ENCODE measurements at regions not wholly inside any gene's neighbourhood (a gene's known extent, or its start where the extent isn't known, plus 50 kb on each side); places are given as distances from the start of the nearest gene placed in this dataset.

DNA sequence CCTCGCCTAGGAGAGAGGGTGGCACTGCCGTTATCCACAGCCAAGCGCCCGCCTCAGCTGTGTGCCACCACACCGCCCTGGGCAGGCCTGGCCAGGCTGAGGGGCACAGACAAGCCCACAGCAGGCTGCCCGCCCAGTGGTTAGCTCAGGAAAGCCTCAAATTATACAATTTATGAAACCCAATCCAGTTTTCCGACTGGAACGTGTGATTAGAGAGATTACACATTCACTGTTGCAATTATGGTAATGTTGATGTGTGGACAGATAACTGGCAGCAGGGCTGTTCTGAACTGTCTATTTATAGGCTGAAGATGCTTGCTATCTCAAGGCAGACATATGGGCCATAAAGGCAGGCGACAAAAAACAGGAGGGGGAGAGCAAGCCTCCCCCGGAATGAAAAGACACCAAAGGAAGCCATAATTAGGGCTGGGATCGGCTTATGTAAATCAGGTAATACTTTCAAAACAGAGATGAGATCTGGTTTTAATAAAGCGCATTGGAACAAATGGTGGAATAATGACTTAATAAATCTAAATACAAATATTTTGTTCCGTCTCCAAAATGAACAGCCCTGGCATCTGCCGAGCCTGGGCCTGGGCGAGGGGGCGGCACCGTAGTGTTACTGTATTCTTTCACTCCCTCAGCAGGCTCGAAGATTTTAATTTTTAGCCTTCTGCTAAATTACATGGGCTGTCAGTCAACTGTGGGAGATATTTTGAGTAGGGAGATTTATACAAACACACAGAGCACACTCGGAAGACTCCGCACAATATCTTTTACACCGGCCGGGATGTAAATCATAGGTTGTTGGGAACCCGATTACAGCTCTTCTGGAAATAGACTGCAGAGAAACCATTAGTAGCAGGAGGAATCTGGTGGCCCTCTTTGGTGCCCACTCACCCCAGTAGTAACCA lies 103.1 kb upstream of the TLE3 start:
- no peak for DNase-seq (ENCODE audit: low read depth in 4 of 4, low spot score in 3 of 4)

DNA sequence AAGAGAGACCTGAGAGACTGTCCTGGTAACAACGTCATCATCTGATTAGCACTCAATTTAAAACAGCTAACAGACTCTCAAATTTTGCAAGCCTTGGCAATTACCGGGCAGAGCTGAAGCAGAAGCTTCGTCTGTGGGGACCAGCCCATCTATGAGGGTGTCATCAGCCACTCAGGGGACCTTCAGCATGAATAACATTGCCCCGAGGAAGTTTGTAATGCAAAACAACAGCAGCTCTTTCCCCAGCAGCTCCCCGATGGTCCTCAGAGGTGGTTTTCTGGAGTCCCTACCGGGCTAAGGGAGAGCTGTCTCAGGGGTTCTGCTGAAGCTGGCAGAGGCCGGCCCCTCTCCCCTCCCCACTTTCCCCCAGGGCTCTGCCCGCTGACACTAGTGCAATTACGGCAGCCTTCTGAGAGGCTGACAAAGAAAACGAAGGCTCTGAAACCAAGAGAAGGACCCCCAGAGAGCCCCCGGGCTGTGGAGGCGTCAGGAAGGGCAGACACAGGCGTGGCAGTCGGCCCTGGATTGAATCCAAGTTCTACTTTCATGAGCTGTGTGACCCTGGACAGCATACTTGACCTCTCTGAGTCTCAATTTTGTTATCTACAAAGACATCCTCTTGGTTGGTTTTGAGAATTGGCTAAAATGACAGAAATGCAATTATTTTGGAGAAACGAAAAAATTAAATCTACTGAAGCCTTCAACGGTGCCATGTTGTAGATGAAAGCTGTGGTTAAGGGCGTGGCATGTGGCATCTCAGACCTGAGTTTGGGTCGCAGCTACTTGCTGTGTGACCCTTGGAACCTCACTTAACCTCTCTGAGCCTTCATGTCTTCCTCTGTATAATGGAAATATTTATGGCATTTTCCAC lies 102.1 kb upstream of the TLE3 start:
- DNase-seq (ENCODE audit: low read depth in 4 of 4, low spot score in 3 of 4) = no peak

DNA sequence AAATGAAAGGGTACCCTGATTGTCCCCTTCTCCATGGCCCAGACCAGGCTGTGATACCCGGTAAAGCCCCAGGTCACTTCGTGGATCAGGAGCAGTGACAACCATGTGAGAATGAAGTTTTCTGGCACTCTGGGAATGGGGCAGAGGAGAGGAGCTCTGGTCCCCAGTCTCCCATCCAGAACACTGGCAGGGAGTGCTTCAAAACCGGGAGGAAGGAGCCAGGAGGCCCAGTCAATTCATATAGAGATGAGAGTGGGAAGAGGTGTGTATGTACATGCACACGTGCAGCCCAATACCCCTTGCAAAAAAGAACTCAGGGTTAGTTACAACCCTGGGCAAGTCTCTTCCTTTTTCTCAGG lies 101.4 kb upstream of the TLE3 start:
- no peak for DNase-seq (ENCODE audit: low read depth in 4 of 4, low spot score in 3 of 4)

DNA sequence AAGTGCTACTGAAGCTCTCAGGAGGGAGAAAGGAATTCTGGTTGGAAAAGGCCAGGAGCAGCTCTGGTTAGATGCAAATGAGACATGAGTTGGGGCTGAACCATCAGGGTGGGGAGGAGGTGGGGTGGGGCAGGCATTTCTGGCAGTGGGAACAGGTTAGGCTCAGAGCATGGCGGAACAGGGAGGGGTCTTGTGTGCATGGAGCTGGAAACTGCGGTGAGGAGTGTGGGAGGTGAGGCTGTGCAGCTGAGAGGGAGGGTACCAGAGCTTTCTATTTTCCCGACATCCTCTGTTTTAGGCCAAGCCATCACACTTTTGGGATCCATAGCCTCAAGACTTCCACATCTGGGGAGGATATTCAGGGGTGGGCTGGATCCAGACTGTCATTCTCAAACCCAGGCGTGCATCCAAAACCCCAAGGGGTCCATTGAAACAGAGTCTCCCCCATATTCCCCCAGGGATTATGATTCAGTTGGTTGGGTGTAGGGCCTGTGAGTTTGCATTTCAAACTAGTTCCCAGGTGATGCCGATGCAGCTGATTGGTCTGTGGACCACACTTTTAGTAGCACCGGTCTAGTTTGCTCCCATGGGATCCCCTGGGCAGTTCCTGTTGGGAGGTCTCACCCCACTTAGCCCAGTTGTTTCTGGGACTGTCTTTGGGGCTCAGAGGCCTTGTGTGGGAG lies 100.9 kb upstream of the TLE3 start:
- no peak for DNase-seq (ENCODE audit: low read depth in 4 of 4, low spot score in 3 of 4)

DNA sequence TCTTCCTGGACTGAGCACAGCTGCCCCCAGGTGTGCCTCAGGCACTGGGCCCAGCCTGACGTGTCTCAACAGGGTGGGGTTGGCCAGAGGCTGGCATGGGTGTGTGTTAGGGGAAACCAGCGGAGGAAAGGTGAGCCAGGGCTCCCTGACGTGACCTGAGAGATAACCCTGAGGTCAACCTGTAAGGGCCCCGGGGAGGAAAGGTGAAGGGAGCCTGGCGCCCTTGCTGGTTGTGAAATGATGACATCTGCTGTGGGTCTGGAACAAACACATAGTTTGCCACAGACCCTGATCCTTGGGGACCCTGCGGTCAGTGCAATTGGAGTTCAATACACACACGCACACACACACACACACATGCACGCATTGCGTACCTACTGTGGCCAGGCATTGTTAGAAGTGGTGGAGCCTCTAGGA lies 100.2 kb upstream of the TLE3 start:
- DNase-seq (ENCODE audit: low read depth in 4 of 4, low spot score in 3 of 4) = no peak

DNA sequence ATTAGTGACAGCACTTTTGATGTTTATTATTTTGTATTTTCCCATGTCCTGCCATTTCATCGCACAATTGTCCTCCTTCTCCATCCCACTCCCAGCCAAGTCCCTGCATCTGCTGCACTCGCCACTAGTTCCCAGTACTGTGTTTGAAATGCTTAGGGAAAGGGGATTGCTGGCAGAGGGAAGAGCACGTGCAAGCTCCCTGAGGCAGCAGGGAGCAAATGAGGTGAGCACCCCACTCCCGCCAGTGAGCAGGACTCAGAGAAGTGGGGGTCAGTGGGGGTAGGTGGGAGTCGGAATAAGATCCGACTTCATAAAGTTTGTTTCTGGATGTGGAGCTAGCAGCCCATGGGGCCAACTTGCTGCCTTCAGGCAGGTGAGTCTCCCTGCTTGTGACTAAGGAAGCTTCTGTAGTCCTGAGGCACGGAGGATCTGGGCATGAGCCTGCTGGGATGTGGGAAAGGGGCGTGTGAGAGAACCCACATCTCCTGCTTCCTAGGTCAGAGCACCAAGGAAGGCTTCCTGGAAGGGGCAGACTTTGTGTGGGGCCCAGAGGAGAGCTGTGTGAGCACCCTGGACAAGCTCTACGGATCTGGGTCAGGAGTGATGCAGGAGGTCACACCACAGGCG lies 99.7 kb upstream of the TLE3 start:
- DNase-seq (ENCODE audit: low read depth in 4 of 4, low spot score in 3 of 4) = no peak

DNA sequence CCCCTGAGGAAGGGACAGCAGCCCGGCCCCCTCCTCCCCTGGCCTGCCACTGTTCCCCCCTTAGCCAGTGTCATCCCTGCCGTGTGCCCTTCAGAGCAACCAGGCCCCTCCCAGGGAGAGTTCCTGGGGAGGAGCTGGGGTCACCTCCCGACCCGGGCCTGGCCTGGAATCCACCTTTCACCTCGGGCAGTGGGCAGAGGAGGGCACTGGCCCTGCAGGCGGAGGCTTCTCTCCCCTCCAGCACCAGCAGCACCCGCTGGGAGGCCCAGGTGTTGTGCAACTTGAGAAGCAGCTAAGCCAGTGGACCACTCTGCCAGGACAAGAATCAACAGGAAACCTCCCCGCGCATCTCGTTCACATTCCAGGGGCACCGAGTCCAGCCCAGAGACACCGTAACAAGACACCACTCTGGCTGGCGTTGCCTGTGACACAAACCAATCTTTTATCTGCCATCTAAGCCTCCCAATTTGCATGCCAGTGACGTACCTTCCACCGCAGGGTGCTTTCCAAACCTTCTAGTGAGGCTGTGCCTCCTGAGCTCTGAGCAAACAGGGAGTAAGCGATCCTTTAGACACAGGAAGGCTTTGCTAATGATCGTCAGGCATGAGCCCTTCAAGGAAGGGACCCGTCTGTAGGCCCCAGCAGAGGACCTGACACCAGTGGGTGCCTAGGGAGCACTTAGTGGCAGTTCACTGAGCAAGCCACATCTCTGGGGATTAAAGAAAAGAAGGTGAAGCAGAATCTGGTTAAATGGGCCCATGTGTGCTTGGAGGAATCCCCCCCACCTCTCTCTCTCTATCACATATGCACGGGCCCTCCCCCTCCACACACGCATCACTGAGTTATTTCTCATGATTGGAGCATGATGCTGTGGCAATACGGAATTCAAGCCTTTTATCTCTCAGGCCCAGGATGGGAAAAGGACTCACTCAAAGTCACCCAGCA lies 98.9 kb upstream of the TLE3 start:
- DNase-seq (ENCODE audit: low read depth in 4 of 4, low spot score in 3 of 4) = peak; percentile 47 to 79 (median 63)

DNA sequence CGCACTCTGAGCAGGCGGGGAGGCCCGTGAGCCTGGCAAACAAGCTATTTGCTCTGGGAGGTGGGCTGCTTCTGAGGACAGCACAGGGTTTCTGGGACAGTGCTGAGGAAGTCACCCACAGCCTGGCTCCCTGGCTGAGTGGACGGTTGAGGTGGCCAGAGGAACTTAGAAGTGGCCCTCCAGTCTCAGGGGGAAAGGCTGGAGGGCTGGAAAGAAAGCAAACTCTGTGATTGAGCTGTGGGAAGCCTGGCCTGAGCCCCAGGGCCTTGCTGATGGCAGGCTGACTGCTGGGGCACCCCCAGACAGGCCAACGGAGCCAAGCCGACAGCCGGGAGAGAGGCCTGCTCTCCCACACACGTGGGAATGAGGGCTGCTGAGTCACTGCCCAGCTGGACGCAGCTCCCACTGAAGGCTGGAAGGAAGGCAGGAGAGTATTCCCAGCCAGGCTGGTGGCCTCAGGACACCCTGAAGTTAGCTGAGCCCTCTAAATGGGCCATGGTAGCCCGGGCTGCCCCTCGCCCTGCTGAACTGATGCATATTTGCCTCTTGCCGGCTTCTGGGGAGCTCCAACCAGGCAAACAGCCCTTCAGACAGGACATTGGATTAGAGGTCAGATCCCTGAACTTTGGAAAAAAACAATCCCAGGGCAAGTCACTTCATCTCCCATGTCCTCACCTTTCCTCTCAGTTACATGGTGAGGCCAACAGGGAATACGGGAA lies 98.0 kb upstream of the TLE3 start:
- DNase-seq (ENCODE audit: low read depth in 4 of 4, low spot score in 3 of 4) = no peak

DNA sequence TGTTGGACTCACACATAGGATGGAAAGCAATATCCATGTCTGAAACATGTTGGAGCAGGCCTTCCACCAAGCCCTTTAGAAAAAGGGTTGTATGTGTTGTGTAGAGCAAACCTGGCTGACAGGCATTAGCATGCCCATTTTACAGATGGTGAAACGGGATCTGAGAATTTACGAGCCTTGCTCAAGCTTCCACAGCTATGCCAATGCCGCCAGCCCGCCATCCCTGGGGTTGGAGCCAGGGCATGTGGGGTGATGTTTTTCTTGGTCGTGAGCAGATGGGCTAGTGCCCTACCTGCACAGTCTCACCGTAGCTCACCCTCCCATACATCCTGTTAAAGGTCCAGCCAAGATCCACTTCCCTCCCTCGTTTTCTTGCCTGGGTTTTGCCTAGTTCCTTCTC lies 97.5 kb upstream of the TLE3 start:
- DNase-seq (ENCODE audit: low read depth in 4 of 4, low spot score in 3 of 4) = no peak

DNA sequence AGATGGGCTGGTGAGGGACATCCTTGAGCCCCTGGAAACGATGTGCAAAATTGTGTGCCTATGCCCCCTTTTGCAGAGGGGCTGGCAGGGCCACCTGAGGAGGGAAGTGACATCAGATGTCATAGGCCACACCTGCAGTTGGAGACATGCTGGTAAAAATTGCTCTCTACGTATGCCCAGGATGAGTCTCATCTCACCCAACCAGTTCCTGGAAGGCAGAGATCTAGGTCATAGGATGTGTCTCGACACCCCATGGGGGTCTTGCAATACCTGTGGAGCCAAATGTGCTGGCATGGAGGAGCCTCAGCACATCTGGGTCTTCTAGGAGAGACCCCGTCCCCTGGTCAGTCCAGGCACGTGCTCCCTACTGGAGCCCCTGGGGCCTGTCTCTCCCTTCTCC lies 96.5 kb upstream of the TLE3 start:
- DNase-seq (ENCODE audit: low read depth in 4 of 4, low spot score in 3 of 4) = no peak

DNA sequence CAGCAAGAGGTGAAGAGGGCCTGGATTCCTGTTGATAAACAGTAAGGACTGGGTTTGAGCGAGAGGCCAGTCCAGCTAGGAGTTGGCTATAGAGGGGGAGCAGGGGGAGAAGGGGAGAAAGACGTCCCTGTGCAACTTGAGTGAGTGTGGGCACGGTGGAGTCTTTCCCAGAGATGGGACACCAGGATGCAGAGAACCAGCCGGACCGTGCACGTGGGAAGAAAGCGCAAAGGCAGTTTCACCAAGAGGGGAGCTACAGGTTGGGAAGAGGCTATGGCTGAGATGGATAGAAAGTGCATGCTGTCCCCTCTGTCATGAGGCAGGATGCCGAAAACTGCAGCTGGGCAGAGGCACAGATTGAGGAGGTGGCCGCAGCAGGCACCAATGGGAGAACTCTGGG lies 96.0 kb upstream of the TLE3 start:
- DNase-seq (ENCODE audit: low read depth in 4 of 4, low spot score in 3 of 4) = no peak

DNA sequence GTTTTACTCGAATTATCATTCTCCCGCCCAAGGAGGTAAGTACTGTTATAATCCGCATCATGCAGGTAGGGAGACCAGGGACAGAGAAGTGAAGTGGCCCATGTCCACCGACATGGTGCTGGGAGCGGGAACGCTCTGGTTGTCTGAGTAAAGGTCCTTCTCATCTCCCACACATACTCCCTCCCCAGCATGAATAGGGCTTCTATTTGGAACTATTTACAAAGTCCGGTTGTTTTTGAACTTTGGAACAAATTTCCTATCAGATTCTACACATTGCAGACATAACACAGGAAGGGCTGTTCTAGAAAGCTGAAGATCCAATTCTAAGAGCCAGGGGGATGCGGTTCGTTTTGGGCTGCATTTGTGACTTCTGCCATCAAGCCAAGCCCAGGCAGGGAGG lies 94.8 kb upstream of the TLE3 start:
- DNase-seq (ENCODE audit: low read depth in 4 of 4, low spot score in 3 of 4) = no peak

DNA sequence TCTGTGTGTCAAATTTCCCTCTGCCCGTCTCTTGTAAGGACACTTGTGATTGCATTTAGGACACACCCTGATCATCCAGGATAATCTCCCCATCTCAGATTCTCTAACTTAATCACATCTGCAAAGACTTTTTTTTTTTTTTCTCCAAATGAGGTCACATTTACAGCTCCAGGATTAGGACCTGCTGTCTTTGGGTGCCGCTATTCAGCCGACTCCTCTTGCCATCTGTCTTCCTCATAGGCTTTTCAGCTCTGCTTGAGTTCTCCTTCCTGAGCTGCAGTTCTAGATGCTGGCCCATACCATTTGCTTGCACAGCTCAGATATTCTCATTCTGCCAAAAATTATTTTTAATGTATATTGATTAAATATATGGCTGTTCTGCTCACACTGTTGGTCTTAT lies 94.3 kb upstream of the TLE3 start:
- DNase-seq (ENCODE audit: low read depth in 4 of 4, low spot score in 3 of 4) = no peak

DNA sequence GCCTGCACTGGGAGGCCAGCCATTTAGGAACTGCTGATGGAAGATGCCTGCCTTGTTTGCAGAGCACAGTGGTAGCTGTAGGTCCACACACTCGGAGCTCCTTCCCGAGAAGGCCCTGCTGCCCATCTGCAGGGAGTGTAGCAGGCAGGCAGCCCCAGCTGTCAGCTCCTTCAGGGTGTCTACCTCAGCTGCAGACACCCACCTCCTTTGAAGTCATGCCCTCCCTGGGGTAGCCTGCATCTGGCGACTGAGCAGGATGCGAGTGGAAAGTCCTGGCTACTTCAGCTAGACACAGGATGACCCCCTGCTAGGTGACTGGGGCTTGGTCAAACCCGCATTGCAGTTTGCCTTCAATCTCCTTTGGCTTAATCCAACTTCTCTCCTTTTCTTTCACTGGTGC lies 93.2 kb upstream of the TLE3 start:
- DNase-seq (ENCODE audit: low read depth in 4 of 4, low spot score in 3 of 4) = no peak

DNA sequence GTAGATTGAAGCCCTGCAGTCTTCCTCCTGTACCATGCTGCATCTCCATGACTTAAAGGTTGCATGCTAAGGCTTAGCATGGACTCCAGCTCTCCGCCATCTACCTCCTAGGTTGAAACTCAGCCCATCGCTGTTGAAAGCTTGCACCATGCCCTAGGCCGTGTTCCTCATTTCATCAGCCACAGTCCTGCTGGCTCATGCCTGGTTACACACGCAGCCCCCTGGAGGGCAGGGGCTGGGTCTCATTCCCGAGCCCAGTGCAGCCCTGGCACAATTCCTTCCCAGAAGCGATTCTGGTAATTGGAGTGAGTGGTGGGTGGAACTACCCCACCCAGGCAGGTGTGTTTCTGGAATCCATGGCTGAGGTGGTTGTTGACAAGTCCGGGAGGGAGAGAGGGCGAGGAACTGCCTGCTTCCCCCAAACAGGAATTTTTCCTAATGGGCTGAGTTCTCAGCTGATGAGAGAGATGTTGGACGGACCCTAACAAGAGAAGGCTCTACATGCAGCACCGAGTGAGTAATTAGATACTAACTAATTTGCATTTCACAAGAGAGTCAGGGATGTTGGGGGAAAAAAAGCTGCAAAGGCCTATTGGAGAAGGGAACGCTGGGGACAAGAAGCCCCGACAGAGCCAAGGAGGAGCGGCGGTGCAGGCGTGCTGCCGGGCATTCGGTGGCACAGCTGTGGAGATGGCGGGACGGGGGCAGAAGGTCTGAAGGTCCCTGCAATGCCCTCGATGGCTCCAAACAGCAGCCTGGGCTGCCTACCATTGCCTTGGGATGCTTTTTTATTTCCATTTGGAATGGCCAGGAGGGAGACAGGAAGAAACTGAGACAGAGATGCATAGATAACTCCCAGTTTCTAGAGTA lies 92.3 kb upstream of the TLE3 start:
- no peak for DNase-seq (ENCODE audit: low read depth in 4 of 4, low spot score in 3 of 4)

DNA sequence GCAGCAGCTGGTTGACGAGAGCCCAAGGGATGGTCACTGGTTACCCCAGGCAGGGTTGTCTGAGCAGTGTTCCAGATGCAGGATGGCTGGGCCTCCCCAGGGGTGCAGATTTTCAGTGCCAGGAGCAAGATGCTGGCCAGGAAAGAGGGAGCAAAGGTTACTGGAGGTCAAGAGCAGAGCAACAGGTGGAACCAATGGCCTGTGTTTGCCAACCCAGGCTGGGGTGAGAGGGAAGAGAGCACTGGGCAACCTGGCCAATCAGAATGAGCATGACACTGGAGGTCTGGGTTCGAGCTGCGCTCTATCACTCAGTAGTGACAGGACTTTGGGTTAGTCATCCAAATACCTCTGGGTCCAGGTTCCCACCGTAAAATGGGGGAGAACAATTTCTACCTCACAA lies 90.6 kb upstream of the TLE3 start:
- no peak for DNase-seq (ENCODE audit: low read depth in 4 of 4, low spot score in 3 of 4)

DNA sequence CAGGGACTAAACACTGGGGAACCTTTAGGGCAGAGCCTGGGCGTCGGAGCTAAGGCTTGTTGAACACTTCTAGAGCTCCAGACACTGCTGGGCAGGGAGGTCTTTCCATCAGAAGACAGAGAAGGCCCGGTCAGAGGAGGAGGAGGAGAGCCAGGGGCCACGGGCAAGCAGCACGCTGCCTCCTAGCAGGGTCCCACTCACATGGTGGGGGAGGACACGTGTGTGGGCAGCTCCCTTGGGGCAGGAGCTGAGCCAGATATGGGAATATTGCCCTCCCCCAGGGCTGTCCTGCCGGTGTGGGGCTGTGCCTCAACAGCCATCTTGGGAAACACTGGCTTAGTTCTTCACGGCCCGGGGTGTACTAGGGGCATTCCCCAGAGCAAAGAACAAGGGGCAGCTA lies 89.6 kb upstream of the TLE3 start:
- no peak for DNase-seq (ENCODE audit: low read depth in 4 of 4, low spot score in 3 of 4)

DNA sequence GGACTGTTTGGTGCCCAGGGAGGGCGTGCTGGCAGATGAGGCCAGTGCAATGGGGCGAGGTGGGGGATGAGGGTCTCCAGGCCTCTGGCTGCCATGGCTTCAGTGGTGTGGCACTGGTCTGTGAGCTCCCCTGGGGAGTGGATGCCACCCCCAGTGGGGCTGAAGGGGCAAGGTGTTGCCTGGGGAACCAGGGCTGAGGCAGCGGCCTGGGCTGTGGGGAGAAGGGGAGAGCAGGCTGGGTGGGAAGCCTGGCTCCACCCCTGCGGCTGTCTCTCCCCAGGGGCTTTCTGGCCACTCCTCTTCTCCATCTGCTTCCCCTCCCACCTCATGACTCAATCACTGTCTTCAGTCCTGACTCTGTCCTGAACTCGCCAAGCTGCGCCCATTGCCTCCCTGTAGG lies 88.4 kb upstream of the TLE3 start:
- no peak for DNase-seq (ENCODE audit: low read depth in 4 of 4, low spot score in 3 of 4)

Data from right renal pelvis (tissue), 4 donors.